ENCODE measurements at regions not wholly inside any gene's neighbourhood (a gene's known extent, or its start where the extent isn't known, plus 50 kb on each side); places are given as distances from the start of the nearest gene placed in this dataset.

DNA sequence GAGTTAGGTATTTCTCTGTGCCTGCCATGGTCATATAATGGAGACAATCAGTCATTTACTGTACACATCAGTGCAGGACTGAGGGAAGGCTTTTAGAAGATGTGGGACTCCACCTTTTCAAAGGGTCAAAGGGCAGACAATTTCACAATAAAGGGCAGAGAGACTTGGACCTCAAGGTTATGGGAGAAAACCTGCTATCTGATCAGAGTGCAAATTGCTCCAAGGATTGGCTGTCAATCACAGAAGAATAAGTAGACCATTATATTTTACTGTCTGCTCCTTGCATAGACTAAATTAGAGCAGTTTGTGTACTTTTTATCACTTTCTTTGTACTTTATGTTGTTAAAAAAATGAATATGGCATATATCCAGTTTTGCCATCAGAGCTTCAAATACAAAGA is 314.9 kb upstream of the ATP11B start:
- H3K4me3 ChIP-seq (ENCODE audit: control insufficient read depth in 1 of 2, extremely low read depth in 1 of 2, low read length in 1 of 2), result no peak overlapping the region
- H3K27me3 ChIP-seq (replicated peaks in 1 of 2; ENCODE audit: control insufficient read depth in 2 of 2, extremely low read depth in 1 of 2, insufficient read depth in 2 of 2, low read length in 1 of 2), result no peaks in the 10 kb centered on the region
- no peak overlapping the region for H3K4me3 Mint-ChIP-seq
- H3K4me1 ChIP-seq (ENCODE audit: control insufficient read depth in 1 of 2, extremely low read depth in 1 of 2, insufficient read depth in 2 of 2, low read length in 2 of 2), result no peaks in the 10 kb centered on the region
- no peaks in the 10 kb centered on the region for H3K9me3 ChIP-seq
- ChIA-PET POLR2A (no interaction called here), CTCF (no interaction called here)
- no peak overlapping the region for H3K27ac Mint-ChIP-seq
- DNase-seq (no peak), ATAC-seq (replicated peaks in 1 of 4) (no peak)
- no peaks in the 10 kb centered on the region for H3K4me1 Mint-ChIP-seq
- H3K36me3 Mint-ChIP-seq, result no peaks in the 10 kb centered on the region
- H3K36me3 ChIP-seq (ENCODE audit: control insufficient read depth in 2 of 2, extremely low read depth in 1 of 2, insufficient read depth in 1 of 2, low read length in 1 of 2), result no peaks in the 10 kb centered on the region
- peaks cover 0 to 3% (median 3%) of the 10 kb centered on the region in 3 donors for H3K9me3 Mint-ChIP-seq
- peaks cover 0 to 3% of the 10 kb centered on the region in 2 donors for H3K27me3 Mint-ChIP-seq
- H3K27ac ChIP-seq (ENCODE audit: low read length), result no peak overlapping the region

DNA sequence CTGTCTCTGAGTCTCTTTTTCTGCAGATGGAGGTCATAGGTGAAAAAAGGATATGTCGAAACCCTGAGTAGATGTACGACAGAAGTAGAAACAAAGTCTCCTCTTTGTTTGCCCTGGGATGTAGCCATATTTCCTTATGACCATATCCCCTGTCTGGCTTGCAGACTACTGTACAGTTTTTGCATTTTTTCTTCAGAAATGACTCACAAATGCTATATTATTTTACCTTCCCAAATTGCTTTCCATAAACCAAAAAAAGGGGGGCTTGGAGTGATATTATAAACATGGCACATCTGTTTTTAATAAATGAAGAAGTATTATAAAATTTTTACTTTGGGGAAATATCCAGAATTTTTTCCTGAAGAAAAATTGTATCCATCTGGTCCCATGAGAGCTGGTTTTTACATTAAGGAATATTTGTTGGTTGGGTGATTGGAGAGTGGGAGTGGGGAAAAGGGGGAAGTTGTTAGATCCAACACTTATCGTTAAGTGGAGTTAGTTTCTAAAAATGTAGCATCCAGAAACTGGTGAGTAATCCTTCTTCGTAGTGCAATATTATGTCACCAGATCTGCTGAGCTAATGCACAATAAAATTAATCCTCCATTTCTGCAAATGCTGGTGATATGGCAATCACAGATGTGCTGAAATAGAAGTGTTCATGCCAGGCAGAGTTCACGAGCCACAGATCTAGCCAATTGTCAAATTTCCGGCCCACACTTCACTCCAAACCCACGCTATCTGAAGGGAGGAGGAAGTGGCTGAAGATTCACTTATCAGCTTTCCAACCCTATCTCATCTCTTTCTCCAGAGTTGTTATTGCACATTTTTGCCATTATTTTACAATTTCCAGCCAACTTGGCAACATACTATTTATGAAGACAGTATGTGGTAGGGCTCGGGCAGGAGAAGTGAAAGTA is 313.6 kb upstream of the ATP11B start:
- no peaks in the 10 kb centered on the region for H3K36me3 Mint-ChIP-seq
- H3K36me3 ChIP-seq (ENCODE audit: control insufficient read depth in 2 of 2, extremely low read depth in 1 of 2, insufficient read depth in 1 of 2, low read length in 1 of 2), result no peaks in the 10 kb centered on the region
- H3K27me3 Mint-ChIP-seq, result peaks cover 0 to 3% of the 10 kb centered on the region in 2 donors
- H3K9me3 Mint-ChIP-seq, result peaks cover 0 to 3% (median 3%) of the 10 kb centered on the region in 3 donors
- H3K4me3 Mint-ChIP-seq, result no peak overlapping the region
- H3K27me3 ChIP-seq (replicated peaks in 1 of 2; ENCODE audit: control insufficient read depth in 2 of 2, extremely low read depth in 1 of 2, insufficient read depth in 2 of 2, low read length in 1 of 2), result no peaks in the 10 kb centered on the region
- 100% methylated on average over 1 of the region's 8 CpGs for whole genome bisulfite sequencing (ENCODE audit: insufficient coverage)
- H3K27ac ChIP-seq (ENCODE audit: low read length), result no peak overlapping the region
- no peak for DNase-seq
- ChIA-PET POLR2A (no interaction called here), CTCF (no interaction called here)
- no peaks in the 10 kb centered on the region for H3K9me3 ChIP-seq
- no peak for ATAC-seq (replicated peaks in 1 of 4)
- H3K4me1 ChIP-seq (ENCODE audit: control insufficient read depth in 1 of 2, extremely low read depth in 1 of 2, insufficient read depth in 2 of 2, low read length in 2 of 2), result no peaks in the 10 kb centered on the region
- H3K4me3 ChIP-seq (ENCODE audit: control insufficient read depth in 1 of 2, extremely low read depth in 1 of 2, low read length in 1 of 2), result no peak overlapping the region
- no peak overlapping the region for H3K27ac Mint-ChIP-seq
- no peaks in the 10 kb centered on the region for H3K4me1 Mint-ChIP-seq

DNA sequence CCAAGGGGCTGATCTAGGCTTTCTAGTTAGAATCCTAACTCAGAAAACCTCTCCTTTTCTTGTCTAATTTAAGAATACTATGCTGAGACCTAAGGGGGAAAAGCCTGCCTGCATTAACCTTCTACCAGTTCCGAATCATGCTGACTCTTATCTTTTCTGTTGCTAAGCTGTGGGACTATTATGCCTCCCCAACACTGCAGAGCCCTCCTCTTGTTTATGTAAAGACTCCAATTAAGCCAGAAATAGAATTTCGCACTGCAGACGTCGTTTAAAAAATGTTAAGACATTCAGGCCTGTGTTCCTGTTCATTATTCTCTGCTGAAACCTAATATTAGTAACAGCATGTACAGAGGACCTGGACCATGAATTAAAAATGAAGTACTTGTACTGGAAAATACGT is 310.6 kb upstream of the ATP11B start:
- ChIA-PET POLR2A (no interaction called here), CTCF (no interaction called here)
- Histone ChIP-seq H3K9me3 (no peaks in the 10 kb centered on the region), H3K36me3 (ENCODE audit: control insufficient read depth in 2 of 2, extremely low read depth in 1 of 2, insufficient read depth in 1 of 2, low read length in 1 of 2) (no peaks in the 10 kb centered on the region), H3K4me3 (ENCODE audit: control insufficient read depth in 1 of 2, extremely low read depth in 1 of 2, low read length in 1 of 2) (no peak overlapping the region), H3K4me1 (ENCODE audit: control insufficient read depth in 1 of 2, extremely low read depth in 1 of 2, insufficient read depth in 2 of 2, low read length in 2 of 2) (no peaks in the 10 kb centered on the region), H3K27me3 (replicated peaks in 1 of 2; ENCODE audit: control insufficient read depth in 2 of 2, extremely low read depth in 1 of 2, insufficient read depth in 2 of 2, low read length in 1 of 2) (no peaks in the 10 kb centered on the region), H3K27ac (ENCODE audit: low read length) (no peak overlapping the region)
- Mint-ChIP-seq H3K27ac (no peak overlapping the region), H3K4me3 (no peak overlapping the region), H3K27me3 (peaks cover 0 to 3% of the 10 kb centered on the region in 2 donors), H3K9me3 (peaks cover 0 to 3% (median 3%) of the 10 kb centered on the region in 3 donors), H3K4me1 (no peaks in the 10 kb centered on the region), H3K36me3 (no peaks in the 10 kb centered on the region)
- ATAC-seq (replicated peaks in 1 of 4) (no peak), DNase-seq (no peak)
- WGBS (ENCODE audit: insufficient coverage), result 67% methylated on average over 1 of the region's 5 CpGs

DNA sequence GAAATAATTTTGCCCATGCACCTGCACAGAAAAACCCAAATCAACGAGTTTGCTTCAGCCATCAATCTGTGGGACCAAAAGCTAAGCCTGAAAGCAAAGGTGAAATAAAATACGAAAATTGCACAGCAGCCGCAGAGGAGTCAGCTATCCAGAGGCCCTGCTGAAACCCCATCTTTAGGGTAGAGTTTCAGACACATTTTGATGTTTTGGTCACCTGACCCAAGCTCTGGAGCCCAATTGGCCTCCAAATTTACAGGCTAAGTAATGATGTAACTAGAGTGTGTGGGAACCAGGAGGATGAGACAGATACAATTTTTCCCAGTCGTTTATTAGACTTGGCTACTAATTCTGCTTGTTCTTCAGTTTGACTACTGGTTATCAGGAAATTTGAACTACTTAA is 308.6 kb upstream of the ATP11B start:
- Histone ChIP-seq H3K36me3 (ENCODE audit: control insufficient read depth in 2 of 2, extremely low read depth in 1 of 2, insufficient read depth in 1 of 2, low read length in 1 of 2) (no peaks in the 10 kb centered on the region), H3K27ac (ENCODE audit: low read length) (no peak overlapping the region), H3K4me3 (ENCODE audit: control insufficient read depth in 1 of 2, extremely low read depth in 1 of 2, low read length in 1 of 2) (no peak overlapping the region), H3K4me1 (ENCODE audit: control insufficient read depth in 1 of 2, extremely low read depth in 1 of 2, insufficient read depth in 2 of 2, low read length in 2 of 2) (no peaks in the 10 kb centered on the region), H3K27me3 (replicated peaks in 1 of 2; ENCODE audit: control insufficient read depth in 2 of 2, extremely low read depth in 1 of 2, insufficient read depth in 2 of 2, low read length in 1 of 2) (no peaks in the 10 kb centered on the region), H3K9me3 (no peaks in the 10 kb centered on the region)
- ATAC-seq (replicated peaks in 1 of 4) (no peak), DNase-seq (no peak)
- H3K27ac Mint-ChIP-seq, result no peak overlapping the region
- CTCF ChIA-PET, result no interaction called here
- peaks cover 0 to 3% (median 3%) of the 10 kb centered on the region in 3 donors for H3K9me3 Mint-ChIP-seq
- no peak overlapping the region for H3K4me3 Mint-ChIP-seq
- POLR2A ChIA-PET, result no interaction called here
- no peaks in the 10 kb centered on the region for H3K36me3 Mint-ChIP-seq
- H3K27me3 Mint-ChIP-seq, result peaks cover 0 to 3% of the 10 kb centered on the region in 2 donors
- 92% methylated on average over 2 of the region's 4 CpGs for WGBS (ENCODE audit: insufficient coverage)
- no peaks in the 10 kb centered on the region for H3K4me1 Mint-ChIP-seq

DNA sequence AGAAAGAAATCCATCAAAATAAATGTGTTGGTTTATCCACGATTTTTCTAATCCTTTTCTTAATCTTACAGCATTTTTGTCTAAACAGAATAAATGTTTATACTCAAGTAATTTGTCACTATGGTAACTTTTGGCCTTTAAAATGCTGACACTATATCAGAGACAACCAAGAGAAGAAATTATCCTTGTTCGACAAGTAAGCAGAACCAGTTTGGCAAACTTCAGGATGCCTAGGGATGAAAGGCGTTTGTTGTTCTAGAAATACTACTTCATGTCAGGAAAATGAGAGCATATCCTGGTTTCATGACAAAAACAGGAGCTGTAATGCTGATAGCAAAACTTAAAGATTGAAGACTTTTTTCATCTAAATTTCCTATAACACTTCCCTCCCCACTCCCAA is 308.0 kb upstream of the ATP11B start:
- Histone ChIP-seq H3K4me3 (ENCODE audit: control insufficient read depth in 1 of 2, extremely low read depth in 1 of 2, low read length in 1 of 2) (no peak overlapping the region), H3K36me3 (ENCODE audit: control insufficient read depth in 2 of 2, extremely low read depth in 1 of 2, insufficient read depth in 1 of 2, low read length in 1 of 2) (no peaks in the 10 kb centered on the region), H3K4me1 (ENCODE audit: control insufficient read depth in 1 of 2, extremely low read depth in 1 of 2, insufficient read depth in 2 of 2, low read length in 2 of 2) (no peaks in the 10 kb centered on the region), H3K27ac (ENCODE audit: low read length) (no peak overlapping the region), H3K27me3 (replicated peaks in 1 of 2; ENCODE audit: control insufficient read depth in 2 of 2, extremely low read depth in 1 of 2, insufficient read depth in 2 of 2, low read length in 1 of 2) (no peaks in the 10 kb centered on the region), H3K9me3 (no peaks in the 10 kb centered on the region)
- DNase-seq (no peak), ATAC-seq (replicated peaks in 1 of 4) (no peak)
- H3K27ac Mint-ChIP-seq, result no peak overlapping the region
- no peaks in the 10 kb centered on the region for H3K36me3 Mint-ChIP-seq
- H3K9me3 Mint-ChIP-seq, result peaks cover 0 to 3% (median 3%) of the 10 kb centered on the region in 3 donors
- no peaks in the 10 kb centered on the region for H3K4me1 Mint-ChIP-seq
- CTCF ChIA-PET, result no interaction called here
- H3K27me3 Mint-ChIP-seq, result peaks cover 0 to 3% of the 10 kb centered on the region in 2 donors
- WGBS (ENCODE audit: insufficient coverage), result no CpG with 5 or more reads among the region's 3 CpGs
- H3K4me3 Mint-ChIP-seq, result no peak overlapping the region
- POLR2A ChIA-PET, result no interaction called here

DNA sequence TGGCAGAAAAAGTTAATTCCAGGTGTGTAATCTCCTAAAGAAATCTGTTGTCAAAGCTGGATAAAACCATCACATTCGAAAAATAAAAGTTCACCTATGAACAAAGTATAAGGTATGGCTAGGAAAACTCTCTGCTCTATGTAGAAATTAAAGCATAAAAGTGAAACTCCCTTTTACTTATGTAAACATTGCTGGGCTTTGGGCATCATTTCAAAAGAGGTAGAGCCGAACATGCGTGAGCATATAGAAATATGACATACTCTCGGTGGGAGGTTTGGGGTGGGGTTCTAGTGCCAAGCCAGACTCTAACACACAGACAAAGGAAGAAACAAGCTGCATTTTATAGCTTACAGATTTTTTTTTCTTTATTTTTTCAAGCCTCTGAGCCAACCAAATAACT is 306.8 kb upstream of the ATP11B start:
- no peak overlapping the region for H3K4me3 Mint-ChIP-seq
- H3K36me3 ChIP-seq (ENCODE audit: control insufficient read depth in 2 of 2, extremely low read depth in 1 of 2, insufficient read depth in 1 of 2, low read length in 1 of 2), result no peaks in the 10 kb centered on the region
- ATAC-seq (replicated peaks in 1 of 4) (no peak), DNase-seq (no peak)
- ChIA-PET CTCF (interaction anchor here in 1 of 2 donors (1.0 kb wide), 1 partner anchor 9 kb away, joined by 3 read pairs; no protein-coding TSS in a partner anchor), POLR2A (interaction anchor here in 1 of 2 donors (0.6 kb wide), 1 partner anchor 13 kb away, joined by 3 read pairs; no protein-coding TSS in a partner anchor)
- WGBS (ENCODE audit: insufficient coverage), result no CpG with 5 or more reads among the region's 4 CpGs
- H3K4me1 Mint-ChIP-seq, result no peaks in the 10 kb centered on the region
- H3K27me3 Mint-ChIP-seq, result peaks cover 0 to 3% of the 10 kb centered on the region in 2 donors
- H3K27ac Mint-ChIP-seq, result no peak overlapping the region
- peaks cover 0 to 3% (median 3%) of the 10 kb centered on the region in 3 donors for H3K9me3 Mint-ChIP-seq
- H3K36me3 Mint-ChIP-seq, result no peaks in the 10 kb centered on the region
- no peak overlapping the region for H3K27ac ChIP-seq (ENCODE audit: low read length)
- no peaks in the 10 kb centered on the region for H3K27me3 ChIP-seq (replicated peaks in 1 of 2; ENCODE audit: control insufficient read depth in 2 of 2, extremely low read depth in 1 of 2, insufficient read depth in 2 of 2, low read length in 1 of 2)
- no peaks in the 10 kb centered on the region for H3K9me3 ChIP-seq
- no peak overlapping the region for H3K4me3 ChIP-seq (ENCODE audit: control insufficient read depth in 1 of 2, extremely low read depth in 1 of 2, low read length in 1 of 2)
- H3K4me1 ChIP-seq (ENCODE audit: control insufficient read depth in 1 of 2, extremely low read depth in 1 of 2, insufficient read depth in 2 of 2, low read length in 2 of 2), result no peaks in the 10 kb centered on the region
